ENCODE measurements at regions not wholly inside any gene's neighbourhood (a gene's known extent, or its start where the extent isn't known, plus 50 kb on each side); places are given as distances from the start of the nearest gene placed in this dataset. TPM values are rescaled to one million over a fixed set of nuclear protein-coding genes. Genes with fewer than 3 reads are reported as not detected.

DNA sequence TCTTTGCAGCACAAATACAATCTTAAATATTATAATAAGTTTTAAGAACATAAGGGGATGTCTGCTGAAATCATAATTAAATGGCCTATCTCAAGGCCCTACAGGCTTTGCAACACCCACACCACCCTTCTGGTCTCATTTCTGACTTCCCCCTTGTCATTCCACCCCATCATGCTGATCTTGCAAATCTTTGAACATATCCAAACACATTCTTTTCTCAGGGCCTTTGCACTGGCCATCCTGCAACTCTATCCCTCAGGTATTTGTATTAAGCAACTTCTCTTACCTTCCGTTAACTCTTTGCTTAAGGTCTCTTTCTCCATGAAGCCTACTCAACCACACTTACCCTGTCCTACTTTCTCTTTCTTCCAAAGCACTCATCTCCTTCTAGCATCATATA, 51.8 kb upstream of the CCDC150 start:
- no CpG with 5 or more reads among the region's 1 CpG for whole genome bisulfite sequencing (ENCODE audit: insufficient coverage)
- peaks cover 36 to 56% (median 40%) of the 10 kb centered on the region in 3 donors for H3K27me3 Mint-ChIP-seq (ENCODE audit: low read depth in 3 of 3)
- peaks cover 0 to 4% of the 10 kb centered on the region in 2 donors for H3K4me1 ChIP-seq (ENCODE audit: control insufficient read depth in 1 of 2, insufficient read depth in 2 of 2, low read length in 2 of 2)

DNA sequence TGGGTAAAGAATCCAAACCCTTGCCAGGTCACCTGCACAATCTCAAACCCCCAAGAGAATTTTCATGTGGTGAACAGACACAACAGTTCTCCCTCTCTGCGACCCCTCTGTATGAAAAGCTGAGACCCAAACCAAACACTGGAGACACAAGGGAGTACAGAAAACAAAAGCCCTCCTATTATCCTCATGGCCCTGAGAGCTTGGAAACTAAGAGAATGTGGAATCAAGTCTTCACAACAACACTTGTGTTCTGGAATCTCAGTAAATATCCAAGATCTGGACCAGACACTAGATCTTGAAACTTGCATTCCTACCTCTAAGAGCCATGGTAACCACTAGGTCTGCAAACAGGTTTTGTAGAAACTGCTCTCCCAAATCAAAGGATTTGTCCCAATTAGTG, 50.1 kb upstream of the CCDC150 start:
- peaks cover 0 to 2% of the 10 kb centered on the region in 2 donors for H3K36me3 Mint-ChIP-seq
- Histone ChIP-seq H4K20me1 (ENCODE audit: insufficient read depth, low read length) (no peaks in the 10 kb centered on the region), H2AFZ (ENCODE audit: insufficient read depth, low read depth, low read length, poor library complexity, severe bottlenecking) (no peak overlapping the region), H3K79me2 (ENCODE audit: insufficient read depth, low read length) (no peaks in the 10 kb centered on the region), H3K4me2 (replicated peaks; ENCODE audit: extremely low read depth, low read length, poor library complexity, severe bottlenecking) (no peak overlapping the region), H3K27ac (ENCODE audit: low read depth in 1 of 2, low read length in 2 of 2) (no peak overlapping the region), H3K9ac (ENCODE audit: insufficient read depth, low read length, poor library complexity, severe bottlenecking) (no peak overlapping the region), H3K9me3 (replicated peaks in 1 of 2; ENCODE audit: control insufficient read depth in 1 of 2, insufficient read depth in 1 of 2, low read length in 2 of 2) (peaks cover 0 to 3% of the 10 kb centered on the region in 2 donors), H3K27me3 (ENCODE audit: control insufficient read depth in 2 of 2, insufficient read depth in 2 of 2, low read length in 2 of 2) (peaks cover 50 to 61% of the 10 kb centered on the region in 2 donors), H3K36me3 (replicated peaks in 1 of 2; ENCODE audit: control insufficient read depth in 1 of 2, insufficient read depth in 2 of 2, low read length in 2 of 2) (no peaks in the 10 kb centered on the region), H3K4me1 (ENCODE audit: control insufficient read depth in 1 of 2, insufficient read depth in 2 of 2, low read length in 2 of 2) (peaks cover 0 to 4% of the 10 kb centered on the region in 2 donors), H3K4me3 (replicated peaks in 1 of 3; ENCODE audit: low read depth in 2 of 3, low read length in 3 of 3) (no peak overlapping the region)
- no CpG with 5 or more reads among the region's 1 CpG for WGBS (ENCODE audit: insufficient coverage)
- H3K4me1 Mint-ChIP-seq, result peaks cover 8% of the 10 kb centered on the region
- intact Hi-C loops (cut with micrococcal nuclease), result no loop called here
- no peak overlapping the region for H3K4me3 Mint-ChIP-seq
- peaks cover 47 to 64% (median 49%) of the 10 kb centered on the region in 3 donors for H3K27me3 Mint-ChIP-seq (ENCODE audit: low read depth in 3 of 3)
- DNase-seq, result no peak
- TF ChIP-seq, protein P1, sequence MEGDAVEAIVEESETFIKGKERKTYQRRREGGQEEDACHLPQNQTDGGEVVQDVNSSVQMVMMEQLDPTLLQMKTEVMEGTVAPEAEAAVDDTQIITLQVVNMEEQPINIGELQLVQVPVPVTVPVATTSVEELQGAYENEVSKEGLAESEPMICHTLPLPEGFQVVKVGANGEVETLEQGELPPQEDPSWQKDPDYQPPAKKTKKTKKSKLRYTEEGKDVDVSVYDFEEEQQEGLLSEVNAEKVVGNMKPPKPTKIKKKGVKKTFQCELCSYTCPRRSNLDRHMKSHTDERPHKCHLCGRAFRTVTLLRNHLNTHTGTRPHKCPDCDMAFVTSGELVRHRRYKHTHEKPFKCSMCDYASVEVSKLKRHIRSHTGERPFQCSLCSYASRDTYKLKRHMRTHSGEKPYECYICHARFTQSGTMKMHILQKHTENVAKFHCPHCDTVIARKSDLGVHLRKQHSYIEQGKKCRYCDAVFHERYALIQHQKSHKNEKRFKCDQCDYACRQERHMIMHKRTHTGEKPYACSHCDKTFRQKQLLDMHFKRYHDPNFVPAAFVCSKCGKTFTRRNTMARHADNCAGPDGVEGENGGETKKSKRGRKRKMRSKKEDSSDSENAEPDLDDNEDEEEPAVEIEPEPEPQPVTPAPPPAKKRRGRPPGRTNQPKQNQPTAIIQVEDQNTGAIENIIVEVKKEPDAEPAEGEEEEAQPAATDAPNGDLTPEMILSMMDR (IDR thresholded peaks at IDR 0.05), result no peak
- H3K27ac Mint-ChIP-seq, result no peak overlapping the region
- peaks cover 0 to 9% (median 2%) of the 10 kb centered on the region in 7 donors for H3K9me3 Mint-ChIP-seq

More for the DNA sequence above, 51.8 kb upstream of the CCDC150 start:
- Mint-ChIP-seq H3K27ac (no peak overlapping the region), H3K36me3 (peaks cover 0 to 2% of the 10 kb centered on the region in 2 donors), H3K4me3 (no peak overlapping the region), H3K9me3 (peaks cover 0 to 3% (median 2%) of the 10 kb centered on the region in 7 donors), H3K4me1 (peaks cover 4% of the 10 kb centered on the region)
- Histone ChIP-seq H3K79me2 (ENCODE audit: insufficient read depth, low read length) (no peaks in the 10 kb centered on the region), H3K9ac (ENCODE audit: insufficient read depth, low read length, poor library complexity, severe bottlenecking) (no peak overlapping the region), H3K9me3 (replicated peaks in 1 of 2; ENCODE audit: control insufficient read depth in 1 of 2, insufficient read depth in 1 of 2, low read length in 2 of 2) (peaks cover 0 to 3% of the 10 kb centered on the region in 2 donors), H3K4me2 (replicated peaks; ENCODE audit: extremely low read depth, low read length, poor library complexity, severe bottlenecking) (no peak overlapping the region), H2AFZ (ENCODE audit: insufficient read depth, low read depth, low read length, poor library complexity, severe bottlenecking) (no peak overlapping the region), H3K27me3 (ENCODE audit: control insufficient read depth in 2 of 2, insufficient read depth in 2 of 2, low read length in 2 of 2) (peaks cover 41 to 55% of the 10 kb centered on the region in 2 donors), H4K20me1 (ENCODE audit: insufficient read depth, low read length) (no peaks in the 10 kb centered on the region), H3K36me3 (replicated peaks in 1 of 2; ENCODE audit: control insufficient read depth in 1 of 2, insufficient read depth in 2 of 2, low read length in 2 of 2) (no peaks in the 10 kb centered on the region), H3K4me3 (replicated peaks in 1 of 3; ENCODE audit: low read depth in 2 of 3, low read length in 3 of 3) (no peak overlapping the region), H3K27ac (ENCODE audit: low read depth in 1 of 2, low read length in 2 of 2) (no peak overlapping the region)
- TF ChIP-seq, protein P1 (IDR thresholded peaks at IDR 0.05), result no peak
- DNase-seq, result no peak
- intact Hi-C loops (cut with micrococcal nuclease), result no loop called here

Small RNA genes in the stretch of these regions (small RNA-seq; reads per million reads assigned to genes)
- not detected for gene RN7SL820P (ENCODE audit: insufficient read length, low read depth)

Data from CD14-positive monocyte (primary cell).